GM23338 (cell line): ENCODE measurements at regions not wholly inside any gene's neighbourhood (a gene's known extent, or its start where the extent isn't known, plus 50 kb on each side); places are given as distances from the start of the nearest gene placed in this dataset.

Source experiments
- ATAC-seq: fragments of 200-7000 bp; cut with Tn5 transposase; 3 replicates; pipeline ENCODE4 v1.9.1; 2020
- DNase-seq: peaks from one replicate; pipeline ENCODE4 v3.0.0-alpha.2; 2015; ENCODE audit warnings: low spot score
- H2AFZ ChIP-seq: fragments of 200-600 bp; sonication (generic); 2 replicates; pipeline ENCODE4 v1.8.0; 2016; ENCODE audit warnings: antibody characterized with exemption, mild to moderate bottlenecking, moderate library complexity
- H3F3A ChIP-seq: fragments of 200-600 bp; sonication (generic); replicated peaks from 2 replicates; pipeline ENCODE4 v1.8.0; 2017; ENCODE audit warnings: antibody characterized with exemption, mixed run types, low read depth
- H3K27ac ChIP-seq: fragments of 200-600 bp; sonication (generic); 2 replicates; pipeline ENCODE4 v1.6.1; 2016; ENCODE audit warnings: low read depth
- H3K27me3 ChIP-seq: fragments of 200-600 bp; sonication (generic); 2 replicates; pipeline ENCODE4 v1.8.0; 2016; ENCODE audit warnings: mild to moderate bottlenecking, mixed run types, moderate library complexity; ENCODE audit not compliant: insufficient read depth
- H3K36me3 ChIP-seq: fragments of 200-600 bp; sonication (generic); 2 replicates; pipeline ENCODE4 v1.8.0; 2016; ENCODE audit warnings: mild to moderate bottlenecking; ENCODE audit not compliant: insufficient read depth
- H3K4me1 ChIP-seq: fragments of 200-600 bp; sonication (generic); 2 replicates; pipeline ENCODE4 v1.8.0; 2016; ENCODE audit warnings: mild to moderate bottlenecking, moderate library complexity; ENCODE audit not compliant: insufficient read depth
- H3K4me2 ChIP-seq: fragments of 200-600 bp; sonication (generic); 2 replicates; pipeline ENCODE4 v1.7.1; 2017; ENCODE audit warnings: mixed run types
- H3K4me3 ChIP-seq: fragments of 200-600 bp; sonication (generic); 2 replicates; pipeline ENCODE4 v1.6.1; 2016; ENCODE audit warnings: mixed run types
- H3K79me2 ChIP-seq: fragments of 200-600 bp; sonication (generic); replicated peaks from 2 replicates; pipeline ENCODE4 v1.8.0; 2017; ENCODE audit warnings: mild to moderate bottlenecking; ENCODE audit not compliant: insufficient read depth
- H3K9me2 ChIP-seq: fragments of 200-600 bp; sonication (generic); 2 replicates; pipeline ENCODE4 v1.8.0; 2017; ENCODE audit not compliant: insufficient read depth
- H4K20me1 ChIP-seq: fragments of 200-600 bp; sonication (generic); replicated peaks from 2 replicates; pipeline ENCODE4 v1.8.0; 2017; ENCODE audit warnings: mild to moderate bottlenecking; ENCODE audit not compliant: insufficient read depth
- H3K27ac Mint-ChIP-seq: 2 replicates; pipeline ENCODE4 v1.8.0; 2020; ENCODE audit warnings: inconsistent platforms, mild to moderate bottlenecking, moderate library complexity, mixed read lengths
- H3K27me3 Mint-ChIP-seq: 3 replicates; pipeline ENCODE4 v1.8.0; 2022; ENCODE audit warnings: low read depth, mild to moderate bottlenecking, moderate library complexity, mixed read lengths, inconsistent platforms; ENCODE audit not compliant: insufficient read depth, poor library complexity
- H3K36me3 Mint-ChIP-seq: 3 replicates; pipeline ENCODE4 v1.8.0; 2021; ENCODE audit warnings: low read depth, mild to moderate bottlenecking, inconsistent platforms, moderate library complexity, mixed read lengths
- H3K4me1 Mint-ChIP-seq: 3 replicates; pipeline ENCODE4 v1.8.0; 2020; ENCODE audit warnings: mild to moderate bottlenecking, inconsistent platforms, mixed read lengths
- H3K4me3 Mint-ChIP-seq: 3 replicates; pipeline ENCODE4 v1.8.0; 2021; ENCODE audit warnings: moderate library complexity, mild to moderate bottlenecking, inconsistent platforms, mixed read lengths
- H3K9me3 Mint-ChIP-seq: 3 replicates; pipeline ENCODE4 v1.8.0; 2020; ENCODE audit warnings: moderate library complexity, mild to moderate bottlenecking, inconsistent platforms, mixed read lengths
- CREB1 ChIP-seq: fragments of 250-450 bp; sonication (Bioruptor Pico); IDR thresholded peaks from 2 replicates; pipeline ENCODE4 v1.5.0; 2020; ENCODE audit warnings: low read depth, mild to moderate bottlenecking, moderate library complexity
- CTCF ChIP-seq, 2 experiments: fragments of 200-600 bp in 1 of 2; sonication (generic) in 1 of 2; conservative IDR thresholded peaks; 2 replicates each; pipeline versions ENCODE4 v1.5.1 to v1.6.1; 2016 to 2017; ENCODE audit warnings: antibody characterized with exemption in 2 of 2, low read depth in 2 of 2, mild to moderate bottlenecking in 2 of 2, moderate library complexity in 1 of 2
- ETS1 ChIP-seq: IDR thresholded peaks from 2 replicates; pipeline ENCODE4 v1.6.1; 2016; ENCODE audit warnings: antibody characterized with exemption
- EZH2phosphoT487 ChIP-seq: fragments of 200-600 bp; sonication (generic); IDR thresholded peaks from one replicate; pipeline ENCODE4 v1.8.1; 2018; ENCODE audit warnings: antibody characterized with exemption; ENCODE audit not compliant: unreplicated experiment
- JUNB ChIP-seq: IDR thresholded peaks from one replicate; pipeline ENCODE4 v1.6.1; 2016; ENCODE audit warnings: antibody characterized with exemption; ENCODE audit not compliant: unreplicated experiment
- NANOG ChIP-seq: IDR thresholded peaks from 2 replicates; pipeline ENCODE4 v1.6.1; 2016; ENCODE audit warnings: antibody characterized with exemption, borderline replicate concordance
- POLR2AphosphoS5 ChIP-seq: IDR thresholded peaks from 2 replicates; pipeline ENCODE4 v1.6.1; 2016; ENCODE audit warnings: antibody characterized with exemption, low read depth
- REST ChIP-seq: IDR thresholded peaks from one replicate; pipeline ENCODE4 v1.6.1; 2018; ENCODE audit warnings: antibody characterized with exemption; ENCODE audit not compliant: unreplicated experiment
- ZNF114 ChIP-seq: fragments of 250-450 bp; sonication (Bioruptor Pico); IDR thresholded peaks from 2 replicates; pipeline ENCODE4 v1.5.0; 2020; ENCODE audit warnings: mild to moderate bottlenecking, moderate library complexity
- ZNF331 ChIP-seq: fragments of 250-450 bp; sonication (Bioruptor Pico); IDR thresholded peaks from 2 replicates; pipeline ENCODE4 v1.5.0; 2020; ENCODE audit warnings: low read depth, mild to moderate bottlenecking, moderate library complexity

GRCh38 chr5:67917561-67917960, 298.0 kb upstream of the PIK3R1 start (continued):
- no peak for TF ChIP-seq REST
- no peak for TF ChIP-seq POLR2AphosphoS5

GRCh38 chr5:67910546-67910945, 305.0 kb upstream of the PIK3R1 start:
- no peak overlapping the region for H3K4me3 ChIP-seq
- DNase-seq, result no peak
- no peaks in the 10 kb centered on the region for H3K36me3 ChIP-seq
- H3K4me1 ChIP-seq, result no peaks in the 10 kb centered on the region
- peaks cover 2% of the 10 kb centered on the region for H3K27me3 Mint-ChIP-seq
- ATAC-seq, result no peak
- no peak overlapping the region for H3K4me2 ChIP-seq
- H3K9me2 ChIP-seq, result 0 out of 2 replicates have a peak, but pooled peaks cover 4% of the 10 kb centered on the region
- H4K20me1 ChIP-seq, result no peaks in the 10 kb centered on the region
- no peaks in the 10 kb centered on the region for H3F3A ChIP-seq
- peak overlapping the region; percentile 76; the same call in 1 of the 2 replicates for H3K27ac Mint-ChIP-seq
- H3K27me3 ChIP-seq, result no peaks in the 10 kb centered on the region
- H2AFZ ChIP-seq, result no peak overlapping the region
- H3K4me3 Mint-ChIP-seq, result no peak overlapping the region
- H3K36me3 Mint-ChIP-seq, result no peaks in the 10 kb centered on the region
- H3K9me3 Mint-ChIP-seq, result no peaks in the 10 kb centered on the region
- H3K4me1 Mint-ChIP-seq, result peaks cover 6% of the 10 kb centered on the region
- no peak overlapping the region for H3K27ac ChIP-seq
- no peaks in the 10 kb centered on the region for H3K79me2 ChIP-seq
- TF ChIP-seq CREB1 (CRISPR knock-in tag) (no peak), EZH2phosphoT487 (no peak), ZNF114 (CRISPR knock-in tag) (no peak), ZNF331 (CRISPR knock-in tag) (no peak), CTCF (conservative IDR thresholded peaks at IDR 0.05; ENCODE audit: low read depth in 2 of 2) (no peak), ETS1 (no peak), JUNB (no peak), NANOG (no peak), POLR2AphosphoS5 (no peak), REST (no peak)
